ENCODE measurements at regions not wholly inside any gene's neighbourhood (a gene's known extent, or its start where the extent isn't known, plus 50 kb on each side); places are given as distances from the start of the nearest gene placed in this dataset.

DNA sequence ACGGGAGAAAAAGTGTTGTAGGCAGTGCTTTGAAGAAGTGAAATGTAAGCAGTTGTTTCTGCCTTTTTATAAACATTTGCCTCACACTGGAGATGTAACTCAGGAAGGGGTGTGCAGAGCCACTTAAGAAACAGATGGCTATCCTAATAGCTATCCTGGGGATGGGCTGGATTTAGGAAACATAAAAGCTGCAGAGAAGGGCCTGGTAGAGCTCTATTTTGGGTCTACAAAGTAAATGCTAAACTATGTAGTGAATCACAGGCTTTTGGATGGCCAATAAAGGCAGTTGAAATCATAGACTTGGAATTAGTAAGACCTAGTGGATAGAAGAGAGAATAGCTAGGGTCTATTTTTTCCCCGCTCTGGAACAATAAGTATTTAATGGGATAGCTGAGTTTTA, 79.9 kb upstream of the AGR3 start:
- 93% methylated on average over 2 of the region's 2 CpGs for WGBS (ENCODE audit: low lambda C conversion rate)
- no peak overlapping the region for H3K27ac ChIP-seq (ENCODE audit: extremely low read length, insufficient read depth, low read length)
- H3K4me3 ChIP-seq (replicated peaks in 1 of 3; ENCODE audit: insufficient read depth in 1 of 3, low read depth in 2 of 3, low read length in 3 of 3), result no peak overlapping the region
- no peaks in the 10 kb centered on the region for H3K9me3 ChIP-seq (ENCODE audit: low read length)
- in situ Hi-C loops (cut with HindIII; ENCODE audit: extremely low pct_ligation_motif_present, low pct_unique_long_range_greater_than_20kb), result no loop called here
- no peaks in the 10 kb centered on the region for H3K27me3 ChIP-seq (ENCODE audit: control insufficient read depth in 1 of 2, insufficient read depth in 2 of 2, low read length in 2 of 2)
- DNase-seq (ENCODE audit: low spot score) (no peak), FAIRE-seq (no peak), ATAC-seq (no peak)
- H2AFZ ChIP-seq (ENCODE audit: low read length), result no peak overlapping the region
- BruUV-seq (replicated peaks), result no TSS peak
- H3K9ac ChIP-seq (ENCODE audit: insufficient read depth, low read depth, low read length), result no peak overlapping the region
- ChIA-PET POLR2A (no interaction called here), CTCF (ENCODE audit: low intra/inter-chr PET ratio, low total read pairs) (no interaction called here)
- intact Hi-C loops (cut with micrococcal nuclease; ENCODE audit: unreplicated experiment), result no loop called here
- H3K36me3 ChIP-seq (replicated peaks in 1 of 2; ENCODE audit: control insufficient read depth in 1 of 2, insufficient read depth in 2 of 2, low read length in 2 of 2), result no peaks in the 10 kb centered on the region
- H3K4me1 ChIP-seq (ENCODE audit: insufficient read depth, low read length), result peaks cover 25% of the 10 kb centered on the region
- H4K20me1 ChIP-seq (ENCODE audit: insufficient read depth, low read length), result no peaks in the 10 kb centered on the region
- no peaks in the 10 kb centered on the region for H3K79me2 ChIP-seq (ENCODE audit: insufficient read depth, low read length)
- TF ChIP-seq ISX (CRISPR knock-in tag; conservative IDR thresholded peaks at IDR 0.05) (no peak), ZMYM4 (CRISPR knock-in tag; IDR thresholded peaks at IDR 0.05) (no peak)
- no peak overlapping the region for H3K4me2 ChIP-seq (ENCODE audit: low read depth, low read length)

GRCh38 chr7:16963044-16963443, 81.3 kb upstream of the AGR3 start:
- H3K4me3 ChIP-seq (replicated peaks in 1 of 3; ENCODE audit: insufficient read depth in 1 of 3, low read depth in 2 of 3, low read length in 3 of 3), result no peak overlapping the region
- POLR2A ChIA-PET, result no interaction called here
- TF ChIP-seq ZNF430 (CRISPR knock-in tag; IDR thresholded peaks at IDR 0.05) (no peak), JUN (CRISPR knock-in tag; IDR thresholded peaks at IDR 0.05) (no peak), ZNF17 (CRISPR knock-in tag; IDR thresholded peaks at IDR 0.05) (no peak), TP53 (CRISPR knock-in tag; conservative IDR thresholded peaks at IDR 0.05) (no peak), ZC3H13 (CRISPR knock-in tag; IDR thresholded peaks at IDR 0.05) (no peak), REXO4 (CRISPR knock-in tag; IDR thresholded peaks at IDR 0.05; ENCODE audit: borderline replicate concordance) (no peak), PLSCR1 (CRISPR knock-in tag; IDR thresholded peaks at IDR 0.05; ENCODE audit: borderline replicate concordance) (no peak), ZNF3 (CRISPR knock-in tag; IDR thresholded peaks at IDR 0.05) (no peak)
- TF ChIP-seq, protein P1, sequence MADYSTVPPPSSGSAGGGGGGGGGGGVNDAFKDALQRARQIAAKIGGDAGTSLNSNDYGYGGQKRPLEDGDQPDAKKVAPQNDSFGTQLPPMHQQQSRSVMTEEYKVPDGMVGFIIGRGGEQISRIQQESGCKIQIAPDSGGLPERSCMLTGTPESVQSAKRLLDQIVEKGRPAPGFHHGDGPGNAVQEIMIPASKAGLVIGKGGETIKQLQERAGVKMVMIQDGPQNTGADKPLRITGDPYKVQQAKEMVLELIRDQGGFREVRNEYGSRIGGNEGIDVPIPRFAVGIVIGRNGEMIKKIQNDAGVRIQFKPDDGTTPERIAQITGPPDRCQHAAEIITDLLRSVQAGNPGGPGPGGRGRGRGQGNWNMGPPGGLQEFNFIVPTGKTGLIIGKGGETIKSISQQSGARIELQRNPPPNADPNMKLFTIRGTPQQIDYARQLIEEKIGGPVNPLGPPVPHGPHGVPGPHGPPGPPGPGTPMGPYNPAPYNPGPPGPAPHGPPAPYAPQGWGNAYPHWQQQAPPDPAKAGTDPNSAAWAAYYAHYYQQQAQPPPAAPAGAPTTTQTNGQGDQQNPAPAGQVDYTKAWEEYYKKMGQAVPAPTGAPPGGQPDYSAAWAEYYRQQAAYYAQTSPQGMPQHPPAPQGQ (CRISPR knock-in tag; IDR thresholded peaks at IDR 0.05; ENCODE audit: borderline replicate concordance), result no peak
- TF ChIP-seq, protein P2, sequence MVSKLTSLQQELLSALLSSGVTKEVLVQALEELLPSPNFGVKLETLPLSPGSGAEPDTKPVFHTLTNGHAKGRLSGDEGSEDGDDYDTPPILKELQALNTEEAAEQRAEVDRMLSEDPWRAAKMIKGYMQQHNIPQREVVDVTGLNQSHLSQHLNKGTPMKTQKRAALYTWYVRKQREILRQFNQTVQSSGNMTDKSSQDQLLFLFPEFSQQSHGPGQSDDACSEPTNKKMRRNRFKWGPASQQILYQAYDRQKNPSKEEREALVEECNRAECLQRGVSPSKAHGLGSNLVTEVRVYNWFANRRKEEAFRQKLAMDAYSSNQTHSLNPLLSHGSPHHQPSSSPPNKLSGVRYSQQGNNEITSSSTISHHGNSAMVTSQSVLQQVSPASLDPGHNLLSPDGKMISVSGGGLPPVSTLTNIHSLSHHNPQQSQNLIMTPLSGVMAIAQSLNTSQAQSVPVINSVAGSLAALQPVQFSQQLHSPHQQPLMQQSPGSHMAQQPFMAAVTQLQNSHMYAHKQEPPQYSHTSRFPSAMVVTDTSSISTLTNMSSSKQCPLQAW (CRISPR knock-in tag; IDR thresholded peaks at IDR 0.05), result no peak
- TF ChIP-seq, protein P3, sequence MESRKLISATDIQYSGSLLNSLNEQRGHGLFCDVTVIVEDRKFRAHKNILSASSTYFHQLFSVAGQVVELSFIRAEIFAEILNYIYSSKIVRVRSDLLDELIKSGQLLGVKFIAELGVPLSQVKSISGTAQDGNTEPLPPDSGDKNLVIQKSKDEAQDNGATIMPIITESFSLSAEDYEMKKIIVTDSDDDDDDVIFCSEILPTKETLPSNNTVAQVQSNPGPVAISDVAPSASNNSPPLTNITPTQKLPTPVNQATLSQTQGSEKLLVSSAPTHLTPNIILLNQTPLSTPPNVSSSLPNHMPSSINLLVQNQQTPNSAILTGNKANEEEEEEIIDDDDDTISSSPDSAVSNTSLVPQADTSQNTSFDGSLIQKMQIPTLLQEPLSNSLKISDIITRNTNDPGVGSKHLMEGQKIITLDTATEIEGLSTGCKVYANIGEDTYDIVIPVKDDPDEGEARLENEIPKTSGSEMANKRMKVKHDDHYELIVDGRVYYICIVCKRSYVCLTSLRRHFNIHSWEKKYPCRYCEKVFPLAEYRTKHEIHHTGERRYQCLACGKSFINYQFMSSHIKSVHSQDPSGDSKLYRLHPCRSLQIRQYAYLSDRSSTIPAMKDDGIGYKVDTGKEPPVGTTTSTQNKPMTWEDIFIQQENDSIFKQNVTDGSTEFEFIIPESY (CRISPR knock-in tag; IDR thresholded peaks at IDR 0.05), result no peak
- no peaks in the 10 kb centered on the region for H3K36me3 ChIP-seq (replicated peaks in 1 of 2; ENCODE audit: control insufficient read depth in 1 of 2, insufficient read depth in 2 of 2, low read length in 2 of 2)
- H4K20me1 ChIP-seq (ENCODE audit: insufficient read depth, low read length), result no peaks in the 10 kb centered on the region
- WGBS (ENCODE audit: low lambda C conversion rate), result 33% methylated on average over 5 of the region's 5 CpGs
- no peak overlapping the region for H3K4me2 ChIP-seq (ENCODE audit: low read depth, low read length)
- ATAC-seq (no peak), DNase-seq (ENCODE audit: low spot score) (no peak), FAIRE-seq (no peak)
- no peaks in the 10 kb centered on the region for H3K27me3 ChIP-seq (ENCODE audit: control insufficient read depth in 1 of 2, insufficient read depth in 2 of 2, low read length in 2 of 2)
- in situ Hi-C loops (cut with HindIII; ENCODE audit: extremely low pct_ligation_motif_present, low pct_unique_long_range_greater_than_20kb), result no loop called here
- peaks cover 25% of the 10 kb centered on the region for H3K4me1 ChIP-seq (ENCODE audit: insufficient read depth, low read length)
- no peaks in the 10 kb centered on the region for H3K9me3 ChIP-seq (ENCODE audit: low read length)
- H3K9ac ChIP-seq (ENCODE audit: insufficient read depth, low read depth, low read length), result no peak overlapping the region
- H3K79me2 ChIP-seq (ENCODE audit: insufficient read depth, low read length), result no peaks in the 10 kb centered on the region
- intact Hi-C loops (cut with micrococcal nuclease; ENCODE audit: unreplicated experiment), result no loop called here
- CTCF ChIA-PET (ENCODE audit: low intra/inter-chr PET ratio, low total read pairs), result no interaction called here
- no peak overlapping the region for H3K27ac ChIP-seq (ENCODE audit: extremely low read length, insufficient read depth, low read length)
- no peak overlapping the region for H2AFZ ChIP-seq (ENCODE audit: low read length)
- BruUV-seq (replicated peaks), result no TSS peak

All from HepG2 (cell line).